CD14-positive monocyte (primary cell): ENCODE measurements at regions not wholly inside any gene's neighbourhood (a gene's known extent, or its start where the extent isn't known, plus 50 kb on each side); places are given as distances from the start of the nearest gene placed in this dataset.

Source experiments
- DNase-seq, 3 donors: peaks; one replicate each; pipeline ENCODE4 v3.0.0-alpha.2; 2011 to 2022
- H2AFZ ChIP-seq: 2 replicates; pipeline ENCODE4 v1.6.0; 2012; ENCODE audit warnings: mild to moderate bottlenecking, low read depth, low read length, inconsistent platforms; ENCODE audit not compliant: insufficient read depth, poor library complexity, severe bottlenecking
- H3K27ac ChIP-seq, 2 donors: 1 replicate in 1 of 2; 2 replicates in 1 of 2; pipeline ENCODE4 v1.5.1; 2012 to 2013; ENCODE audit warnings: low read length in 2 of 2, control low read depth in 1 of 2, inconsistent platforms in 1 of 2, low read depth in 1 of 2, mild to moderate bottlenecking in 1 of 2
- H3K27me3 ChIP-seq, 2 donors: one replicate each; pipeline versions ENCODE4 v1.6.0 to v1.6.1; 2011 to 2013; ENCODE audit warnings: low read length in 2 of 2; ENCODE audit not compliant: control insufficient read depth in 2 of 2, insufficient read depth in 2 of 2
- H3K36me3 ChIP-seq, 2 donors: replicated peaks in 1 of 2; 1 replicate in 1 of 2; 2 replicates in 1 of 2; pipeline versions ENCODE4 v1.5.1 to v1.6.1; 2012 to 2013; ENCODE audit warnings: low read length in 2 of 2, control low read depth in 1 of 2, inconsistent platforms in 1 of 2, mild to moderate bottlenecking in 1 of 2; ENCODE audit not compliant: insufficient read depth in 2 of 2, control insufficient read depth in 1 of 2
- H3K4me1 ChIP-seq, 2 donors: 1 replicate in 1 of 2; 2 replicates in 1 of 2; pipeline versions ENCODE4 v1.5.1 to v1.6.1; 2012 to 2013; ENCODE audit warnings: low read length in 2 of 2, control low read depth in 1 of 2, inconsistent platforms in 1 of 2, mild to moderate bottlenecking in 1 of 2, moderate library complexity in 1 of 2; ENCODE audit not compliant: insufficient read depth in 2 of 2, control insufficient read depth in 1 of 2
- H3K4me2 ChIP-seq: replicated peaks from 2 replicates; pipeline ENCODE3; 2012; ENCODE audit warnings: low read length, moderate library complexity, mild to moderate bottlenecking; ENCODE audit not compliant: poor library complexity, severe bottlenecking; ENCODE audit errors: extremely low read depth
- H3K4me3 ChIP-seq, 3 experiments: fragments of 200-600 bp in 1 of 3; sonication (generic) in 1 of 3; replicated peaks in 1 of 3; 1 replicate in 2 of 3; 2 replicates in 1 of 3; pipeline ENCODE4 v1.5.1; 2011 to 2013; ENCODE audit warnings: low read length in 3 of 3, mild to moderate bottlenecking in 3 of 3, control low read depth in 2 of 3, low read depth in 2 of 3, inconsistent platforms in 1 of 3, moderate library complexity in 1 of 3
- H3K79me2 ChIP-seq: 2 replicates; pipeline ENCODE4 v1.6.0; 2012; ENCODE audit warnings: mild to moderate bottlenecking, control low read depth, inconsistent platforms, low read length, moderate library complexity; ENCODE audit not compliant: insufficient read depth
- H3K9ac ChIP-seq: 2 replicates; pipeline ENCODE4 v1.6.0; 2017; ENCODE audit warnings: low read length, mild to moderate bottlenecking; ENCODE audit not compliant: insufficient read depth, poor library complexity, severe bottlenecking
- H3K9me3 ChIP-seq, 2 donors: replicated peaks in 1 of 2; 1 replicate in 1 of 2; 2 replicates in 1 of 2; pipeline versions ENCODE4 v1.5.1 to v1.6.1; 2012 to 2013; ENCODE audit warnings: low read length in 2 of 2, control low read depth in 1 of 2; ENCODE audit not compliant: control insufficient read depth in 1 of 2, insufficient read depth in 1 of 2
- H4K20me1 ChIP-seq: 2 replicates; pipeline ENCODE4 v1.6.0; 2012; ENCODE audit warnings: mild to moderate bottlenecking, low read length, control low read depth, moderate library complexity; ENCODE audit not compliant: insufficient read depth
- H3K27ac Mint-ChIP-seq, 7 donors: one replicate each; pipeline ENCODE4 v1.8.0; 2020; ENCODE audit warnings: mild to moderate bottlenecking in 7 of 7, mixed read lengths in 7 of 7, moderate library complexity in 6 of 7, inconsistent platforms in 2 of 7
- H3K27me3 Mint-ChIP-seq, 3 donors: one replicate each; pipeline ENCODE4 v1.8.0; 2021 to 2022; ENCODE audit warnings: low read depth in 3 of 3, mild to moderate bottlenecking in 3 of 3, mixed read lengths in 3 of 3, moderate library complexity in 3 of 3, inconsistent platforms in 1 of 3
- H3K36me3 Mint-ChIP-seq, 2 donors: one replicate each; pipeline ENCODE4 v1.8.0; 2020; ENCODE audit warnings: mixed read lengths in 2 of 2, inconsistent platforms in 1 of 2, mild to moderate bottlenecking in 1 of 2
- H3K4me1 Mint-ChIP-seq: one replicate; pipeline ENCODE4 v1.8.0; 2020; ENCODE audit warnings: mild to moderate bottlenecking, mixed read lengths
- H3K4me3 Mint-ChIP-seq, 2 donors: one replicate each; pipeline ENCODE4 v1.8.0; 2020; ENCODE audit warnings: mild to moderate bottlenecking in 2 of 2, mixed read lengths in 2 of 2, moderate library complexity in 1 of 2
- H3K9me3 Mint-ChIP-seq, 7 donors: one replicate each; pipeline ENCODE4 v1.8.0; 2020 to 2022; ENCODE audit warnings: mixed read lengths in 7 of 7, mild to moderate bottlenecking in 6 of 7, moderate library complexity in 6 of 7, inconsistent platforms in 2 of 7
- WGBS: methylation state at CpG from one replicate; pipeline ENCODE4 v1.1.5; 2013; ENCODE audit warnings: missing lambda C conversion rate; ENCODE audit not compliant: insufficient coverage; 5-methylcytosine and 5-hydroxymethylcytosine counted together
- intact Hi-C, 2 donors: fragments of 100-400 bp; cut with micrococcal nuclease; formaldehyde crosslinking; loops; one replicate each; pipeline versions ENCODE4 v1.15.0 to v1.15.1; 2023
- TF ChIP-seq, protein P1 (sequence below): fragments of 200-600 bp; IDR thresholded peaks from one replicate; pipeline ENCODE4 v1.8.0; 2022; ENCODE audit warnings: antibody characterized with exemption, mild to moderate bottlenecking

DNA sequence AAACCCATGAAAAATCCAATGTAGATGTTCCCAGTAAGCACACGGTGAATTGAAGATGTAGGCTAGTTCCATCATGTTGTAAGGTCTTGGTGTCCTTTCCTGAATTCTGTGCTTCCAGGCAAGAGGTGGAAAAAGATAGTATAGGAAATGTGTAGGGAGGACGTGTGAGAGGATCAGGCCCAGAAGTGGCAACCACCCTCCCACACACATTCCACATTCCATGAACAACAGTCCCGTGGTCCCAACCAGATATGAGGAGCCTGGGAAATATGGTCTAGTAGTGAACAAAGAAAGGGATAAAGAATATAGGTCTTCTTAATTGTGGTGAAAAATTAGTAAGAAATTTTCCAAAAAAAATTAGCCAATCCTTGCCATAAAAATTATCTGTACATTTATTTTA lies 1254.2 kb upstream of the SLC10A2 start:
- Histone ChIP-seq H3K9me3 (no peaks in the 10 kb centered on the region), H3K27ac (no peak overlapping the region), H3K36me3 (no peaks in the 10 kb centered on the region), H3K79me2 (no peaks in the 10 kb centered on the region), H3K4me2 (no peak overlapping the region), H2AFZ (no peak overlapping the region), H3K4me3 (no peak overlapping the region), H3K27me3 (no peaks in the 10 kb centered on the region), H3K9ac (no peak overlapping the region), H3K4me1 (no peaks in the 10 kb centered on the region), H4K20me1 (no peaks in the 10 kb centered on the region)
- peaks cover 0 to 2% (median 0%) of the 10 kb centered on the region in 7 donors for H3K9me3 Mint-ChIP-seq
- no peak overlapping the region for H3K4me3 Mint-ChIP-seq
- no peak overlapping the region for H3K27ac Mint-ChIP-seq
- WGBS, result no CpG with 5 or more reads among the region's 3 CpGs
- H3K27me3 Mint-ChIP-seq, result no peaks in the 10 kb centered on the region
- H3K4me1 Mint-ChIP-seq, result no peaks in the 10 kb centered on the region
- no peaks in the 10 kb centered on the region for H3K36me3 Mint-ChIP-seq
- intact Hi-C loops, result no loop called here
- TF ChIP-seq, protein P1, sequence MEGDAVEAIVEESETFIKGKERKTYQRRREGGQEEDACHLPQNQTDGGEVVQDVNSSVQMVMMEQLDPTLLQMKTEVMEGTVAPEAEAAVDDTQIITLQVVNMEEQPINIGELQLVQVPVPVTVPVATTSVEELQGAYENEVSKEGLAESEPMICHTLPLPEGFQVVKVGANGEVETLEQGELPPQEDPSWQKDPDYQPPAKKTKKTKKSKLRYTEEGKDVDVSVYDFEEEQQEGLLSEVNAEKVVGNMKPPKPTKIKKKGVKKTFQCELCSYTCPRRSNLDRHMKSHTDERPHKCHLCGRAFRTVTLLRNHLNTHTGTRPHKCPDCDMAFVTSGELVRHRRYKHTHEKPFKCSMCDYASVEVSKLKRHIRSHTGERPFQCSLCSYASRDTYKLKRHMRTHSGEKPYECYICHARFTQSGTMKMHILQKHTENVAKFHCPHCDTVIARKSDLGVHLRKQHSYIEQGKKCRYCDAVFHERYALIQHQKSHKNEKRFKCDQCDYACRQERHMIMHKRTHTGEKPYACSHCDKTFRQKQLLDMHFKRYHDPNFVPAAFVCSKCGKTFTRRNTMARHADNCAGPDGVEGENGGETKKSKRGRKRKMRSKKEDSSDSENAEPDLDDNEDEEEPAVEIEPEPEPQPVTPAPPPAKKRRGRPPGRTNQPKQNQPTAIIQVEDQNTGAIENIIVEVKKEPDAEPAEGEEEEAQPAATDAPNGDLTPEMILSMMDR, result no peak
- no peak for DNase-seq

DNA sequence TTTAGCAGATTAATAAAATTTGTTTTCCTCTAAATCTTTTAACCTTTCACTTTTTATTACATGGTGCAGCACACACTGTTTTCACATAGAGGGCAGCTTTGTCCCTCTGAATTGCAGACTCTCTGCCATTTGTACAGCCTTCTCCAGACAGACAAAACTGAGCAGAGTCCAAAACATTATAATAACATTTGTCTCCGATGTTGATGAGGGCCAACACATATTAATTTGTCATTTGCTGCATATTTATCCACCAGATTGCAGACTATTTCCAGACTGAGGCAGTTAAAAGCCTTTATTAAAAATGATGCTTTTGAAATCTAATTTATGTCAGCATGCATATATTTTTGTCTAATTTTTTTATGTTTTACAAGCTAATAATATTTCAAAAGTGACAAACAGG lies 1251.9 kb upstream of the SLC10A2 start:
- intact Hi-C loops, result no loop called here
- Mint-ChIP-seq H3K27me3 (no peaks in the 10 kb centered on the region), H3K4me1 (no peaks in the 10 kb centered on the region), H3K4me3 (no peak overlapping the region), H3K36me3 (no peaks in the 10 kb centered on the region), H3K27ac (no peak overlapping the region), H3K9me3 (peaks cover 0 to 4% (median 0%) of the 10 kb centered on the region in 7 donors)
- Histone ChIP-seq H3K4me1 (no peaks in the 10 kb centered on the region), H3K9me3 (no peaks in the 10 kb centered on the region), H3K79me2 (no peaks in the 10 kb centered on the region), H3K4me2 (no peak overlapping the region), H3K4me3 (no peak overlapping the region), H3K9ac (no peak overlapping the region), H2AFZ (no peak overlapping the region), H3K36me3 (no peaks in the 10 kb centered on the region), H3K27me3 (no peaks in the 10 kb centered on the region), H3K27ac (no peak overlapping the region), H4K20me1 (no peaks in the 10 kb centered on the region)
- WGBS, result no CpG with 5 or more reads among the region's 1 CpG
- DNase-seq, result no peak
- TF ChIP-seq, protein P1, result no peak
